ENCODE measurements at regions not wholly inside any gene's neighbourhood (a gene's known extent, or its start where the extent isn't known, plus 50 kb on each side); places are given as distances from the start of the nearest gene placed in this dataset.

- no peak overlapping the region for H3K9ac ChIP-seq (ENCODE audit: low read length)
- no peak for FAIRE-seq
- no peak overlapping the region for H2AFZ ChIP-seq (ENCODE audit: low read depth, low read length)
- H3K4me2 ChIP-seq (ENCODE audit: low read length): no peak overlapping the region
- Mint-ChIP-seq H3K36me3 (ENCODE audit: low read depth, unreplicated experiment) (peaks cover 13% of the 10 kb centered on the region), H3K4me3 (ENCODE audit: unreplicated experiment) (no peak overlapping the region), H3K4me1 (ENCODE audit: low read depth, unreplicated experiment) (peaks cover 17% of the 10 kb centered on the region), H3K9me3 (ENCODE audit: unreplicated experiment) (peaks cover 3% of the 10 kb centered on the region), H3K27ac (ENCODE audit: unreplicated experiment) (no peak overlapping the region), H3K27me3 (ENCODE audit: low read depth, unreplicated experiment) (no peaks in the 10 kb centered on the region)
- H3K36me3 ChIP-seq (ENCODE audit: insufficient read depth, low read length): no peaks in the 10 kb centered on the region
- no peaks in the 10 kb centered on the region for H3K9me3 ChIP-seq (ENCODE audit: insufficient read depth, low read depth, low read length)
- no peak overlapping the region for H3K4me3 ChIP-seq (ENCODE audit: insufficient read depth, low read depth, low read length)
- no peak for DNase-seq (ENCODE audit: low read depth)
- peaks cover 45% of the 10 kb centered on the region for H4K20me1 ChIP-seq (ENCODE audit: insufficient read depth, low read length)
- peaks cover 51% of the 10 kb centered on the region for H3K79me2 ChIP-seq (ENCODE audit: insufficient read depth, low read length)
- H3K27me3 ChIP-seq (ENCODE audit: insufficient read depth, low read length): no peaks in the 10 kb centered on the region
- TF ChIP-seq EZH2 (IDR thresholded peaks at IDR 0.05; ENCODE audit: insufficient read depth, low read length) (no peak), CTCF (IDR thresholded peaks at IDR 0.05; ENCODE audit: insufficient read depth, low read depth, low read length) (no peak)
- peaks cover 7% of the 10 kb centered on the region for H3K4me1 ChIP-seq (ENCODE audit: insufficient read depth, low read length)
- no peak overlapping the region for H3K27ac ChIP-seq (ENCODE audit: low read depth, low read length)
These were observed 110.7 kb downstream of the KLF12 start for GRCh38 chr13:74023484-74023883.

GRCh38 chr13:74021505-74021904 lies 112.7 kb downstream of the KLF12 start:
- H3K4me1 Mint-ChIP-seq (ENCODE audit: low read depth, unreplicated experiment): peaks cover 5% of the 10 kb centered on the region
- no peak for FAIRE-seq
- no peaks in the 10 kb centered on the region for H3K36me3 ChIP-seq (ENCODE audit: insufficient read depth, low read length)
- peaks cover 57% of the 10 kb centered on the region for H3K79me2 ChIP-seq (ENCODE audit: insufficient read depth, low read length)
- no peak overlapping the region for H3K27ac Mint-ChIP-seq (ENCODE audit: unreplicated experiment)
- H2AFZ ChIP-seq (ENCODE audit: low read depth, low read length): no peak overlapping the region
- peaks cover 13% of the 10 kb centered on the region for H3K36me3 Mint-ChIP-seq (ENCODE audit: low read depth, unreplicated experiment)
- no peak overlapping the region for H3K4me3 Mint-ChIP-seq (ENCODE audit: unreplicated experiment)
- H4K20me1 ChIP-seq (ENCODE audit: insufficient read depth, low read length): peaks cover 38% of the 10 kb centered on the region
- no peak overlapping the region for H3K27ac ChIP-seq (ENCODE audit: low read depth, low read length)
- TF ChIP-seq EZH2 (IDR thresholded peaks at IDR 0.05; ENCODE audit: insufficient read depth, low read length) (no peak), CTCF (IDR thresholded peaks at IDR 0.05; ENCODE audit: insufficient read depth, low read depth, low read length) (no peak)
- H3K27me3 Mint-ChIP-seq (ENCODE audit: low read depth, unreplicated experiment): no peaks in the 10 kb centered on the region
- no peaks in the 10 kb centered on the region for H3K27me3 ChIP-seq (ENCODE audit: insufficient read depth, low read length)
- no peaks in the 10 kb centered on the region for H3K4me1 ChIP-seq (ENCODE audit: insufficient read depth, low read length)
- H3K9ac ChIP-seq (ENCODE audit: low read length): no peak overlapping the region
- no peaks in the 10 kb centered on the region for H3K9me3 ChIP-seq (ENCODE audit: insufficient read depth, low read depth, low read length)
- H3K4me2 ChIP-seq (ENCODE audit: low read length): no peak overlapping the region
- no peak for DNase-seq (ENCODE audit: low read depth)
- peaks cover 3% of the 10 kb centered on the region for H3K9me3 Mint-ChIP-seq (ENCODE audit: unreplicated experiment)
- H3K4me3 ChIP-seq (ENCODE audit: insufficient read depth, low read depth, low read length): no peak overlapping the region

- H3K27me3 Mint-ChIP-seq (ENCODE audit: low read depth, unreplicated experiment): no peaks in the 10 kb centered on the region
- no peak overlapping the region for H3K4me3 Mint-ChIP-seq (ENCODE audit: unreplicated experiment)
- Histone ChIP-seq H3K4me2 (ENCODE audit: low read length) (no peak overlapping the region), H4K20me1 (ENCODE audit: insufficient read depth, low read length) (peaks cover 46% of the 10 kb centered on the region), H3K4me1 (ENCODE audit: insufficient read depth, low read length) (no peaks in the 10 kb centered on the region), H3K4me3 (ENCODE audit: insufficient read depth, low read depth, low read length) (no peak overlapping the region), H2AFZ (ENCODE audit: low read depth, low read length) (no peak overlapping the region), H3K9ac (ENCODE audit: low read length) (no peak overlapping the region), H3K27ac (ENCODE audit: low read depth, low read length) (no peak overlapping the region), H3K27me3 (ENCODE audit: insufficient read depth, low read length) (no peaks in the 10 kb centered on the region), H3K9me3 (ENCODE audit: insufficient read depth, low read depth, low read length) (no peaks in the 10 kb centered on the region), H3K79me2 (ENCODE audit: insufficient read depth, low read length) (peaks cover 61% of the 10 kb centered on the region), H3K36me3 (ENCODE audit: insufficient read depth, low read length) (no peaks in the 10 kb centered on the region)
- DNase-seq (ENCODE audit: low read depth) (no peak), FAIRE-seq (no peak)
- no peak overlapping the region for H3K27ac Mint-ChIP-seq (ENCODE audit: unreplicated experiment)
- H3K36me3 Mint-ChIP-seq (ENCODE audit: low read depth, unreplicated experiment): peaks cover 11% of the 10 kb centered on the region
- TF ChIP-seq EZH2 (IDR thresholded peaks at IDR 0.05; ENCODE audit: insufficient read depth, low read length) (no peak), CTCF (IDR thresholded peaks at IDR 0.05; ENCODE audit: insufficient read depth, low read depth, low read length) (no peak)
- no peaks in the 10 kb centered on the region for H3K4me1 Mint-ChIP-seq (ENCODE audit: low read depth, unreplicated experiment)
- H3K9me3 Mint-ChIP-seq (ENCODE audit: unreplicated experiment): peaks cover 3% of the 10 kb centered on the region
These were observed 116.2 kb downstream of the KLF12 start for GRCh38 chr13:74018062-74018431.
